WERI-Rb-1 (cell line): ENCODE measurements at regions not wholly inside any gene's neighbourhood (a gene's known extent, or its start where the extent isn't known, plus 50 kb on each side); places are given as distances from the start of the nearest gene placed in this dataset.
"Not testable (repeated sequence)": the region's sequence is repeated elsewhere in the genome, so short reads cannot be mapped to it uniquely, and the experiment has no call there.

Experiments
- DNase-seq: peaks from one replicate; pipeline ENCODE4 v3.0.0-alpha.2; 2020
- H3K27ac ChIP-seq: fragments of 250-450 bp; sonication (Bioruptor Pico); 2 replicates; pipeline ENCODE4 v1.5.1; 2020; ENCODE audit warnings: mild to moderate bottlenecking, moderate library complexity
- H3K27me3 ChIP-seq: fragments of 250-450 bp; sonication (Bioruptor Pico); 2 replicates; pipeline ENCODE4 v1.5.1; 2021; ENCODE audit warnings: mild to moderate bottlenecking, low read depth, moderate library complexity; ENCODE audit not compliant: insufficient read depth, severe bottlenecking
- H3K36me3 ChIP-seq: fragments of 250-450 bp; sonication (Bioruptor Pico); 2 replicates; pipeline ENCODE4 v1.5.1; 2020; ENCODE audit warnings: mild to moderate bottlenecking, moderate library complexity
- H3K4me3 ChIP-seq: 2 replicates; pipeline ENCODE4 v1.5.1; 2011; ENCODE audit warnings: low read depth, mild to moderate bottlenecking, control low read depth, low read length
- H3K9me3 ChIP-seq: fragments of 250-450 bp; sonication (Bioruptor Pico); 2 replicates; pipeline ENCODE4 v1.5.1; 2021; ENCODE audit warnings: mild to moderate bottlenecking, moderate library complexity; ENCODE audit not compliant: severe bottlenecking
- CTCF ChIP-seq: IDR thresholded peaks from 2 replicates; pipeline ENCODE4 v1.5.1; 2011; ENCODE audit warnings: low read depth, mild to moderate bottlenecking, control low read depth, inconsistent platforms, low read length

GRCh38 chr5:163894645-163895044 is 389.2 kb downstream of the MAT2B start:
- no peak for TF ChIP-seq CTCF
- Histone ChIP-seq H3K27ac (no peak overlapping the region), H3K9me3 (no peaks in the 10 kb centered on the region), H3K4me3 (no peak overlapping the region), H3K36me3 (no peaks in the 10 kb centered on the region), H3K27me3 (no peaks in the 10 kb centered on the region)
- DNase-seq, result no peak

GRCh38 chr5:163898873-163899272 is 393.5 kb downstream of the MAT2B start:
- no peak for DNase-seq
- Histone ChIP-seq H3K36me3 (no peaks in the 10 kb centered on the region), H3K27me3 (no peaks in the 10 kb centered on the region), H3K27ac (no peak overlapping the region), H3K4me3 (no peak overlapping the region), H3K9me3 (peaks cover 4% of the 10 kb centered on the region)
- TF ChIP-seq CTCF, result no peak

- not testable (repeated sequence) for DNase-seq, H3K27me3 ChIP-seq, H3K36me3 ChIP-seq, H3K9me3 ChIP-seq, H3K4me3 ChIP-seq, H3K27ac ChIP-seq
Observed at GRCh38 chr5:163907783-163908182, 402.4 kb downstream of the MAT2B start.

- no peak overlapping the region for H3K4me3 ChIP-seq
- H3K9me3 ChIP-seq, result no peaks in the 10 kb centered on the region
- H3K36me3 ChIP-seq, result no peaks in the 10 kb centered on the region
- no peaks in the 10 kb centered on the region for H3K27me3 ChIP-seq
- no peak for DNase-seq
- no peak for TF ChIP-seq CTCF
- H3K27ac ChIP-seq, result no peak overlapping the region
Observed at GRCh38 chr5:163908253-163908652, 402.8 kb downstream of the MAT2B start.

GRCh38 chr5:163910226-163910625 is 404.8 kb downstream of the MAT2B start:
- H3K9me3 ChIP-seq, result no peaks in the 10 kb centered on the region
- H3K27ac ChIP-seq, result no peak overlapping the region
- H3K4me3 ChIP-seq, result no peak overlapping the region
- TF ChIP-seq CTCF, result no peak
- H3K27me3 ChIP-seq, result no peaks in the 10 kb centered on the region
- H3K36me3 ChIP-seq, result no peaks in the 10 kb centered on the region
- DNase-seq, result no peak

- TF ChIP-seq CTCF, result no peak
- no peak overlapping the region for H3K4me3 ChIP-seq
- H3K27ac ChIP-seq, result no peak overlapping the region
- H3K9me3 ChIP-seq, result peaks cover 5% of the 10 kb centered on the region
- no peaks in the 10 kb centered on the region for H3K36me3 ChIP-seq
- no peak for DNase-seq
- no peaks in the 10 kb centered on the region for H3K27me3 ChIP-seq
Observed at GRCh38 chr5:163912046-163912445, 406.6 kb downstream of the MAT2B start.

GRCh38 chr5:163913548-163913947 is 408.1 kb downstream of the MAT2B start:
- no peak overlapping the region for H3K27ac ChIP-seq
- no peak for TF ChIP-seq CTCF

More at GRCh38 chr5:163913548-163913947, 408.1 kb downstream of the MAT2B start:
- Histone ChIP-seq H3K36me3 (no peaks in the 10 kb centered on the region), H3K27me3 (no peaks in the 10 kb centered on the region), H3K9me3 (peaks cover 5% of the 10 kb centered on the region), H3K4me3 (no peak overlapping the region)
- DNase-seq, result no peak
